ENCODE measurements at regions not wholly inside any gene's neighbourhood (a gene's known extent, or its start where the extent isn't known, plus 50 kb on each side); places are given as distances from the start of the nearest gene placed in this dataset.

- no peak overlapping the region for H3K4me3 Mint-ChIP-seq
- H3K27ac Mint-ChIP-seq: no peak overlapping the region
- peaks cover 3% of the 10 kb centered on the region for H3K27me3 Mint-ChIP-seq (ENCODE audit: insufficient read depth, low read depth, poor library complexity)
Observed at GRCh38 chrX:107556967-107557366, 71.3 kb upstream of the PRPS1 start.

GRCh38 chrX:107559506-107559905 lies 68.8 kb upstream of the PRPS1 start:
- DNase-seq (ENCODE audit: low spot score): no peak
- no peak for ATAC-seq
- H4K20me1 ChIP-seq (replicated peaks; ENCODE audit: insufficient read depth): no peaks in the 10 kb centered on the region
- no peaks in the 10 kb centered on the region for H3K79me2 ChIP-seq (replicated peaks; ENCODE audit: insufficient read depth)
- H3K4me3 ChIP-seq: no peak overlapping the region
- H3K27ac ChIP-seq (ENCODE audit: low read depth): no peak overlapping the region
- H3K9me2 ChIP-seq (ENCODE audit: insufficient read depth): no peaks in the 10 kb centered on the region
- peaks cover 50% of the 10 kb centered on the region for H3K4me1 Mint-ChIP-seq
- H3K36me3 ChIP-seq (ENCODE audit: insufficient read depth): no peaks in the 10 kb centered on the region
- no peaks in the 10 kb centered on the region for H3F3A ChIP-seq (replicated peaks; ENCODE audit: low read depth)
- H3K27me3 Mint-ChIP-seq (ENCODE audit: insufficient read depth, low read depth, poor library complexity): peaks cover 9% of the 10 kb centered on the region
- H3K4me1 ChIP-seq (ENCODE audit: insufficient read depth): peaks cover 11% of the 10 kb centered on the region; the same call in 1 of the 2 replicates
- no peak overlapping the region for H3K27ac Mint-ChIP-seq
- H3K27me3 ChIP-seq (ENCODE audit: insufficient read depth): no peaks in the 10 kb centered on the region
- no peaks in the 10 kb centered on the region for H3K36me3 Mint-ChIP-seq (ENCODE audit: low read depth)
- H3K9me3 Mint-ChIP-seq: no peaks in the 10 kb centered on the region
- no peak overlapping the region for H3K4me2 ChIP-seq
- H3K4me3 Mint-ChIP-seq: no peak overlapping the region
- no peak overlapping the region for H2AFZ ChIP-seq
- no peak for TF ChIP-seq EZH2 (IDR thresholded peaks at IDR 0.05; ENCODE audit: low read depth, unreplicated experiment)
- no peak for TF ChIP-seq ETS1 (IDR thresholded peaks at IDR 0.05)
- no peak for TF ChIP-seq ZNF462 (CRISPR knock-in tag; IDR thresholded peaks at IDR 0.05)
- TF ChIP-seq ZNF114 (CRISPR knock-in tag; IDR thresholded peaks at IDR 0.05): no peak
- no peak for TF ChIP-seq POLR2AphosphoS5 (IDR thresholded peaks at IDR 0.05; ENCODE audit: low read depth)
- TF ChIP-seq CREB1 (CRISPR knock-in tag; IDR thresholded peaks at IDR 0.05; ENCODE audit: low read depth): no peak
- TF ChIP-seq NANOG (IDR thresholded peaks at IDR 0.05; ENCODE audit: borderline replicate concordance): no peak

More at GRCh38 chrX:107556967-107557366, 71.3 kb upstream of the PRPS1 start:
- Histone ChIP-seq H3K9me2 (ENCODE audit: insufficient read depth) (no peaks in the 10 kb centered on the region), H3K79me2 (replicated peaks; ENCODE audit: insufficient read depth) (no peaks in the 10 kb centered on the region), H3K4me1 (ENCODE audit: insufficient read depth) (peaks cover under 1% of the 10 kb centered on the region; the same call in 1 of the 2 replicates), H2AFZ (no peak overlapping the region), H3K36me3 (ENCODE audit: insufficient read depth) (no peaks in the 10 kb centered on the region), H4K20me1 (replicated peaks; ENCODE audit: insufficient read depth) (no peaks in the 10 kb centered on the region), H3K4me3 (no peak overlapping the region), H3F3A (replicated peaks; ENCODE audit: low read depth) (no peaks in the 10 kb centered on the region), H3K27ac (ENCODE audit: low read depth) (no peak overlapping the region), H3K4me2 (no peak overlapping the region), H3K27me3 (ENCODE audit: insufficient read depth) (no peaks in the 10 kb centered on the region)
- Mint-ChIP-seq H3K4me1 (peaks cover 26% of the 10 kb centered on the region), H3K9me3 (no peaks in the 10 kb centered on the region), H3K36me3 (ENCODE audit: low read depth) (no peaks in the 10 kb centered on the region)
- TF ChIP-seq NANOG (IDR thresholded peaks at IDR 0.05; ENCODE audit: borderline replicate concordance): no peak
- no peak for TF ChIP-seq ETS1 (IDR thresholded peaks at IDR 0.05)
- no peak for TF ChIP-seq STAT1 (IDR thresholded peaks at IDR 0.05; ENCODE audit: unreplicated experiment)
- TF ChIP-seq EZH2 (IDR thresholded peaks at IDR 0.05; ENCODE audit: low read depth, unreplicated experiment): no peak
- no peak for TF ChIP-seq EZH2phosphoT487 (IDR thresholded peaks at IDR 0.05; ENCODE audit: unreplicated experiment)
- no peak for TF ChIP-seq ZNF114 (CRISPR knock-in tag; IDR thresholded peaks at IDR 0.05)
- TF ChIP-seq CREB1 (CRISPR knock-in tag; IDR thresholded peaks at IDR 0.05; ENCODE audit: low read depth): no peak
- ATAC-seq (no peak), DNase-seq (ENCODE audit: low spot score) (no peak)
